22Rv1 (cell line): ENCODE measurements at regions not wholly inside any gene's neighbourhood (a gene's known extent, or its start where the extent isn't known, plus 50 kb on each side); places are given as distances from the start of the nearest gene placed in this dataset.

Experiments used
- H3K27ac ChIP-seq: fragments of 450-650 bp; 2 replicates; pipeline ENCODE4 v1.5.1; 2017
- CTCF ChIP-seq: fragments of 450-650 bp; IDR thresholded peaks from 2 replicates; pipeline ENCODE4 v1.5.1; 2017; ENCODE audit warnings: mild to moderate bottlenecking
- ZFX ChIP-seq: fragments of 450-650 bp; IDR thresholded peaks from 2 replicates; pipeline ENCODE4 v1.6.1; 2017; ENCODE audit warnings: antibody characterized with exemption, borderline replicate concordance

GRCh38 chr16:9677301-9677653, 505.0 kb downstream of the GRIN2A start:
- TF ChIP-seq CTCF (no peak), ZFX (no peak)
- H3K27ac ChIP-seq: no peak overlapping the region

- TF ChIP-seq ZFX (no peak), CTCF (no peak)
- no peak overlapping the region for H3K27ac ChIP-seq
These were observed 502.9 kb downstream of the GRIN2A start for GRCh38 chr16:9679213-9679767.

- no peak overlapping the region for H3K27ac ChIP-seq
These were observed 502.1 kb downstream of the GRIN2A start for GRCh38 chr16:9680019-9680655.

GRCh38 chr16:9680968-9681367, 501.3 kb downstream of the GRIN2A start:
- TF ChIP-seq CTCF: no peak
- TF ChIP-seq ZFX: no peak
- no peak overlapping the region for H3K27ac ChIP-seq

More at GRCh38 chr16:9680019-9680655, 502.1 kb downstream of the GRIN2A start:
- TF ChIP-seq CTCF (no peak), ZFX (no peak)

GRCh38 chr16:9681508-9681907, 500.7 kb downstream of the GRIN2A start:
- H3K27ac ChIP-seq: no peak overlapping the region

GRCh38 chr16:9682320-9682719, 499.9 kb downstream of the GRIN2A start:
- no peak overlapping the region for H3K27ac ChIP-seq
- TF ChIP-seq CTCF: no peak
- no peak for TF ChIP-seq ZFX

More at GRCh38 chr16:9681508-9681907, 500.7 kb downstream of the GRIN2A start:
- TF ChIP-seq ZFX (no peak), CTCF (no peak)

GRCh38 chr16:9683677-9684076, 498.6 kb downstream of the GRIN2A start:
- no peak overlapping the region for H3K27ac ChIP-seq
- no peak for TF ChIP-seq ZFX
- TF ChIP-seq CTCF: no peak
